Hepatocyte (in vitro differentiated cells): ENCODE measurements at regions not wholly inside any gene's neighbourhood (a gene's known extent, or its start where the extent isn't known, plus 50 kb on each side); places are given as distances from the start of the nearest gene placed in this dataset.

Experiments
- EZH2 ChIP-seq: fragments of 200-600 bp; sonication (generic); IDR thresholded peaks from 2 replicates; pipeline ENCODE4 v1.6.1; 2016; ENCODE audit warnings: antibody characterized with exemption, mild to moderate bottlenecking, borderline replicate concordance
- EZH2phosphoT487 ChIP-seq: fragments of 200-600 bp; sonication (generic); IDR thresholded peaks from one replicate; pipeline ENCODE4 v1.6.1; 2018; ENCODE audit warnings: antibody characterized with exemption, mild to moderate bottlenecking, low read depth, moderate library complexity; ENCODE audit not compliant: unreplicated experiment, severe bottlenecking
- TF ChIP-seq, protein P1 (sequence below): fragments of 200-600 bp; sonication (generic); IDR thresholded peaks from 2 replicates; pipeline ENCODE4 v1.5.1; 2016; ENCODE audit warnings: antibody characterized with exemption, mild to moderate bottlenecking; ENCODE audit not compliant: poor library complexity

DNA sequence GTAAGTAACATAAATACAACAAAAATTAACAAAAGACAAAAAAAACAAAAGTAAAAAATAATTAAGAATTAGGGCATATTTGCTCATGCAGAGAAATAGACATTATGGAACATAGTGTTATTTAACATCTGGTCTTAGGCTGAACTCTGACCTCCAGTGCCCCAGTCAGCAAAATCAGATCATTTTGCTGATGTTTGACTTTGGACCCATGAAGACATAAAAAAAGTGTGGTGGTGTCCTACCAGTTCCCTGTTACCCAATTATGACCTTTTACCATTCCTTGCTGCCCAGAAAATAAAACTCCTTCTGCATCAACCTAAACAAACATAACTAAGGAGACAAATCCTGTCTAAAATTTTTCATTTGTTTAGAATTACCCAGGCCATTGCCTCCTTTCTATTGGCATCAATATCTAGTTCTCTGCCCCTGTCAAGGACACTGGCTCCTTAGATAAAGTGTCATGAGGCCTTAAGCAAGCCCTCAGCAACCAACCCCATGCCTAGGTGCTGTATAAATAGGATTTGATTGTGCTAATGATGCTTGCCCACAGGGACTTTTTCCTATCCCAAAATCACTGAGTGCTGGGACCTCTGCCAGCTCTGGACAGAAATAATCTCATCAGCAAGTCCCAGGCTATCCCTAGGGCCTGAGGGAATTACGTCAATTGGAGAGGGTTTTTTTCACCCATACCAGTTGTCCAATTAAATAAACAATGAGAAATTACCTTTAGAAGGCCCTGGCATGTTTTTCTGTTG lies 334.5 kb upstream of the UMPS start:
- TF ChIP-seq EZH2phosphoT487 (no peak), EZH2 (no peak)
- TF ChIP-seq, protein P1, sequence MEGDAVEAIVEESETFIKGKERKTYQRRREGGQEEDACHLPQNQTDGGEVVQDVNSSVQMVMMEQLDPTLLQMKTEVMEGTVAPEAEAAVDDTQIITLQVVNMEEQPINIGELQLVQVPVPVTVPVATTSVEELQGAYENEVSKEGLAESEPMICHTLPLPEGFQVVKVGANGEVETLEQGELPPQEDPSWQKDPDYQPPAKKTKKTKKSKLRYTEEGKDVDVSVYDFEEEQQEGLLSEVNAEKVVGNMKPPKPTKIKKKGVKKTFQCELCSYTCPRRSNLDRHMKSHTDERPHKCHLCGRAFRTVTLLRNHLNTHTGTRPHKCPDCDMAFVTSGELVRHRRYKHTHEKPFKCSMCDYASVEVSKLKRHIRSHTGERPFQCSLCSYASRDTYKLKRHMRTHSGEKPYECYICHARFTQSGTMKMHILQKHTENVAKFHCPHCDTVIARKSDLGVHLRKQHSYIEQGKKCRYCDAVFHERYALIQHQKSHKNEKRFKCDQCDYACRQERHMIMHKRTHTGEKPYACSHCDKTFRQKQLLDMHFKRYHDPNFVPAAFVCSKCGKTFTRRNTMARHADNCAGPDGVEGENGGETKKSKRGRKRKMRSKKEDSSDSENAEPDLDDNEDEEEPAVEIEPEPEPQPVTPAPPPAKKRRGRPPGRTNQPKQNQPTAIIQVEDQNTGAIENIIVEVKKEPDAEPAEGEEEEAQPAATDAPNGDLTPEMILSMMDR, result no peak
